ENCODE measurements at regions not wholly inside any gene's neighbourhood (a gene's known extent, or its start where the extent isn't known, plus 50 kb on each side); places are given as distances from the start of the nearest gene placed in this dataset.
"Not testable (repeated sequence)": the region's sequence is repeated elsewhere in the genome, so short reads cannot be mapped to it uniquely, and the experiment has no call there.

DNA sequence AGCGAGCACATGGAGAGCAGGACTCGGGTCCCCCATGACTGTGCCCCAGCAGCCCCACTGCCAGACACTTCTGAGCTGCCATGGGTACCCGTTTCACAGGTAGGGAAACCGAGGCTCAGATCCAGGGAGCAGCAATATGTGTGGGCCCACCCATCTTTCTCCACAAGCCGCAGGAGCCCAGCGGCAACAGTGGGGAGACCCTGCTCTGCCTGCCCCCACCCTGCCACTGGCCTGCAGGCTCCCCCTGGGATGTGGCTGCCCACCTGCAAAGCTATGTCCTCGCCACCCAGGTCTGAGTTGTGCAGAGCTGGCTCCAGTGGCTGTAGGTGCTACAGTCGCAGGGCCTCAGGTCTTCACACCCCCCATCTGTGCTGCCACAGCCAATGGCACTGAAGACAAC is 50.6 kb upstream of the C1QTNF9B start:
- DNase-seq (ENCODE audit: low read depth), result no peak

DNA sequence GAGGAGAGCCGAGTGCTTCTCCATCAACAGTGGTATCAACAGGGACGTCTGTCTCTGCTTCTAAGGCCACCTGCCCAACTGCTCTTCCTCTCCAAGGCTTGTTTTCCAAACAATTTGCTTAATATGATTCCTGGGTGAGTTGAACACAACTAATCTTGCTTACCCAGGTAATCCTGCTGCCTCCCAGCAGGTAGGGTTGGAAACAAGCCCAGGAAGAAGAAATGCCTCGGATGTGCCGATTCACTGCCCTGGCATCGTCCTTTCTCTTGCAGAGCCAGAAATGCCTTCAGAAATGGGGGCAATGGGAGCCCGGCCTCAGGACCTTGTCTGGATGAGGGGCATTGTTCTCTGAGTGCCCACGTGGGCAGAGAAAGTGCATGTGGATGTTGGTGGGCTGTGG is 51.9 kb upstream of the C1QTNF9B start:
- DNase-seq (ENCODE audit: low read depth), result no peak

DNA sequence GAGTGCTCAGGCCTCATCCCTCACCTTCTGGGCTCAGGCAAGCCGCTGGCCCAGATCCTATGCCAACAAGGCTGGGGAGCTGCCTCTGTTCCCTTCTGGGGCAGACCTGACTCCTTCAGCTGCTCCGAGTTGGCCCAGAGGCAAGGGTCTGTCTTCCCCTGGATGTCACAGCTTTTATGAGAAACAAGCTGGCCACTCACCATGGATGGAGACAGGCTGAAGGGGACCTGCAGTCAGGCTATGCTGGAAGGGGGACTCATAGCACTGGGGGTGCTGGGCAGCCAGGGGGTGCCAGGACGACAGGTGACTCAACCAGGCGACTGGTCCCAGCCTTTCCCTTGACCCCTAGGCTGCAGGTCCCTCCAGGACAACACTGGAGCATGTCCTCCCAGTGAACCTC is 52.4 kb upstream of the C1QTNF9B start:
- DNase-seq (ENCODE audit: low read depth), result no peak

DNA sequence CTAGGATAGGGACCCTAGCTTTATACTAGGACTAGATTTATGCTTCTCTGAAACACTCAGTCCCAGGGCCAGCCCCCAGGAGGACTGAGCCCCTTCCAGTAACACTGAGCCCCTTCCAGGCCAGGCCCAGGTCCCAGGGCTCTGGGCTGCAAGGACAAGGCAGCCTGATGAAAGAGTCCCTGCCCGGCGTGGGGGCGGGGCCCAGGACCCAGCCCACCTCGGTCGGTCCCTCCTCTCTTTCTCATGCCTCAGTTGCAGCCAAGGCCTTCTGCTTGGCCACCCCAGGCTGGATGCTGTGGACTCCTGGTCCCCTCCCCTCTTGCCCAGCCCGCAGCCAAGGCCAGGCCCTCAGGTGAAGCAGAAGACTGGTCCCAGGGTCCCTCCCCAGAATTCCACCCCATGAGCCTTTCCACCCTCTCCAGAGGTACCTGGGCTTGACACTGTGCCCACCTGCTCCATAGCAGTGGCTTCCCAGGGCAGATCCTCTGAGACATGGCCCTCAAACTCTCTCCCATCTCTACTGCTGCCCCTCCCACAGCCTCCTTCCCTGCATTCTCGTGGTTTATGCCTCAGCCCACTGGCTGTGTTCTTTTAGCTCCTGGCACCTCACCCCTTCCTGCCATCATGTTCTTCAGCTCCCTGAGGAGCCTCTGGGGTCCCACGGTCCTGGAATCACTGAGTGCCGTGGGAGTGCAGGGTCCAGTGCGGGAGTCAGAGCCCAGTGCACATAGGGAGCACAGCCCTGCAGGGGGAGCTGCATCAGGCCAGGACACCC is 53.6 kb upstream of the C1QTNF9B start:
- DNase-seq (ENCODE audit: low read depth), result no peak

DNA sequence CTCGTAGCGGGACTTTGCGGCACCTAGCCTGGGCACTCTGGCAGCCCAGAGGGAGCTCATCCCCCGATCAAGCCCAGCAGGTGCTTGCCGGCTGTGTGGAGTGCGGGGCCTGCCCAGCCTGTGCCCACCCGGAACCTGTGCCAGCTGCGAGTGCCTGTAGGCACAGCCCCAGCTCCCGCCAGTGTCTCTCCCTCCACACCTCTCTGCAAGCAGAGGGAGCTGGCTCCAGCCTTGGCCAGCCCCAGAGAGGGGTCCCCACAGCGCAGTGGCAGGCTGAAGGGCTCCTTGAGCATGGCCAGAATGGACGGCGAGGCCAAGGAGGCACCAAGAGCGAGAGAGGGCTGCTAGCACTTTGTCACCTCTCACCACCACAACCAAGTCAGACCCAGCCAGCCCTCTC is 55.5 kb upstream of the C1QTNF9B start:
- DNase-seq (ENCODE audit: low read depth), result no peak

DNA sequence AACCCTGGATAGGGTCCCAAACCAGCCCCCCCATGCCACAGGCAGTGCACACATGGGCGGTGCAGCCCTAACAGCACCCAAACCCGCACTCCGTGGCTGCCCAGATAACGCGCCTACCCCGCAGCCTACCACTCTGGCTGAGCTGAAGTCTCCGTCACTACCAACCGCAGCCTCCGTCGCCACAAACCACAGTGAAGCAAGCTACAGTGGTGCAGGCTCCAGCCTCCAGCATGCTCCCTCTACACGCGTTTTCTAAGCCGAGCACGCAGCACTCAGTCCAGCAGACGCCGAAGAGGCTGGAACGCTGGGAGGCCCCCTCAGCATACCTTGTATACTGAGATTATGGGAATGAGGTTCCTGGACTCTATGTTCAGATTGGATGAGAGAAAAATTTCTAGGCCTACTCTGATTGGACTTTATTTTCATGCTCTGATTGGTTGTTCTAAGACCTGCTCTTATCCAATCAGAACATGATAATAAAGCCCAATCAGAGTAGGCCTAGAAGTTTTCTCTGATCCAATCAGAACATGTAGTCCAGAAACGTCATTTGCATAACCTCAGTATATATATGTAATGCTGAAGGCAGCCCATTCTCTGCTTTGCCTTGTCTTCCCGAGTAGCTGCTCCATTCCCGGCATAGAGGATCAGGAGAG is 56.7 kb upstream of the C1QTNF9B start:
- no peak for DNase-seq (ENCODE audit: low read depth)

DNA sequence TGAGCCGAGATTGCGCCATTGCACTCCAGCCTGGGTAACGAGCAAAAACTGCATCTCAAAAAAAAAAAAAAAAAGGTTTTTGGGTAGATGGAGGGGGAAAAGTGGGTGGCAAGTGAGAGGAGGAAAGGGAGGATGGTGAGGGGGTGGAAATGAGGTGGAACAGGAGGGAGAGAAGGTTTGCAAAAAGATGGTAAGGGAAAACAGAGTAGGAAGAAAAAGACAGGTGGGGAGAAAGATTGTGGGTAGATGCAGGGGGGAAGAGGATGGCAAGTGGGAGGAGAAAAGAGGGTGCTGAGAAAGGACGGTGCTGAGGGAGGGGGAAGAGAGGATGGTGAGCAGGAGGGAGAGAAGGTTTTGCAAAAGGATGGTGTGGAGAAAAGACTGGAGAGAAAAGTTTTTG is 57.8 kb upstream of the C1QTNF9B start:
- DNase-seq (ENCODE audit: low read depth), result no peak

DNA sequence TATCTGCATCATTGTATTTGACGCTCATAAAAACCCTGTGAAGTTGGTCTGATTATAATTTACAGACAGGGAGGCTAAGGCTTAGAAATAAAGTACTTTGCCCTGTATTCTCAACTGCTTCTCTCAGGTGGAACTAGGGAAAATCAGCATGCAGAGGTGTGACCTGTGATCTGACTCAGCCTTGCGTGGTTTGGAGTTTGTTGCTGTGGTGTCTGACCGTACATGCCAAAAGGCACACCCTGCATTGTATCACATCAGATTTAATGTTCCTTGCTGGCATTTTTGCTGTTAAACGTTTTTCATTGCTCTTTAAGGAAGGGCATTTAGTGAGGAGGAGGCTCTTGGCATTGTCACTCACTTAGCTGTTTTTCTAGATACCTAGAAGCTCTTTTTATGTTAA is 58.8 kb upstream of the C1QTNF9B start:
- DNase-seq (ENCODE audit: low read depth), result no peak

DNA sequence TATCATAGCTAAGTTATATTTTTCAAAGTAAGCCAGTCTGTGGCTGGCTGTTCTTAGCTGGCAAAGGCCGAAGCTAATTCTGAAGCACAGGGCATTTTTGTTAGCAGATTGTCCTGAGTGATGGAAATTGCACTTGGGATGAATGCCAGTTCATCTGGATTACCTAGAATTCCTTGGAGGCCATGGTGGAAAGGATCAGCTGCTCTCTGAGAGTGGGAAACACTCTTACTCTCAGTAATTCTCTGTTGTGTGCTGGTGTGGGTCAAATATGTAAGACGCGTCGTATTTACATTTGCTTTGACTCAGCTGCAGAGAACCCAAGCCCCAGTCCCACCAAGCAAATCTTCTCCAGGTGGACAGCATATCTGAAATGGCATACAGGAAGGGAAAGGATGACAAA is 60.7 kb upstream of the C1QTNF9B start:
- DNase-seq (ENCODE audit: low read depth), result no peak

DNA sequence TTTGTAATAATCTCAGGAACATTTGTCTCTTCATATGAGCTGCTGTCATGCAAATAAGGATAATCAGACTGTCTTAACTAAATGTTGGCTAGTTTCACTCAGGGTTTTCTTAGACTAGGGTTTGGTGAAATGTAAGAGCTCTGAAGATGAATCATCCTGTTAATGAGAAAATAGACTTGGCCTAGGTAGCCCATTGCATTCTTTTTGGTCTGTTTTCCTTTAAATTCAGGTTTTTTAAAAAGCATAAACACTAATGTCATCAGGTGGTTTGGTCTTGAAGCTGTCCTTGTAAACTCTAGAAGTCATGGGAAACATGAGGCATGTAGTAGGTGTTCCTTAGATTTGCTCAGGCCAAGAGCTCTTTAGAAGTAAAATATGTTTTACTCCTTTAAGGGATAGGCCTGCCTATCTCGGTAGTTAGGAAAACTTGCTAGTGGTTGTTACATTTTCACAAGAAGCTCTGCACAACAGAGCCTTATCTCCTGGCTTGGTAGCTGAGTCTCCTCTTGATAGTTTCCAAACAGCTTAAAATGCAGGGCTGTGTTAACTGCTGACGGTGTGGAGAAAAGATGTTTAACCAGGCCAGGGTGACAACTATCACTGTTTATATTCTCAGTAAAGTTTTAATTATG is 62.0 kb upstream of the C1QTNF9B start:
- no peak for DNase-seq (ENCODE audit: low read depth)

DNA sequence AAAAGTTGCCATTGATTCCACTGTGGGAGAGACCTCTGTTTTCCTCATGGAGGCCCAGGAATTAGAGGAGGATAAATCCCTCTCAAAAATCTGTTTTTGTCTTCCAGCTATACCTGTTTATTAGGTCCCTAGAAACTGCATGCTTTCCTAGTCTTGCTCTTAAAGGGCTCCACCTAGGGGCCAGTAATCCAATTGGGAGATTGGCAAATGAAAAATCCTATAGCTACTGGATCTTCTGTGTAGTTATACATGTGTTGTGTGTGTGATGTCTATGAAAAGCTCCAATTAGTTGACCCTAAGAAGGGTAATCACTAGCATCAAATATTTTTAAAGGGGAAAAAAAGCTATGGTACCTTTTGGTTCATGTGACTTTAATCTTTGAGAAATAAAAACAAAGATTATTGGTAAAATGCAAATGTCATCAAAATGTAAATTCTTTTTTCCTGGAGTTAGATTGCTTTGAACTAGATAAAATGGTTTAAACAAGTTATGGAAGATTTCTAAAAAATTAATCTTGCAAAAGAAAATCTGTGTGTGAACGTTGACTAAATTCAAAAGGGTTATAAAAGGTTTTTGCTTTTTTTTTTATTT is 63.4 kb upstream of the C1QTNF9B start:
- no peak for DNase-seq (ENCODE audit: low read depth)

DNA sequence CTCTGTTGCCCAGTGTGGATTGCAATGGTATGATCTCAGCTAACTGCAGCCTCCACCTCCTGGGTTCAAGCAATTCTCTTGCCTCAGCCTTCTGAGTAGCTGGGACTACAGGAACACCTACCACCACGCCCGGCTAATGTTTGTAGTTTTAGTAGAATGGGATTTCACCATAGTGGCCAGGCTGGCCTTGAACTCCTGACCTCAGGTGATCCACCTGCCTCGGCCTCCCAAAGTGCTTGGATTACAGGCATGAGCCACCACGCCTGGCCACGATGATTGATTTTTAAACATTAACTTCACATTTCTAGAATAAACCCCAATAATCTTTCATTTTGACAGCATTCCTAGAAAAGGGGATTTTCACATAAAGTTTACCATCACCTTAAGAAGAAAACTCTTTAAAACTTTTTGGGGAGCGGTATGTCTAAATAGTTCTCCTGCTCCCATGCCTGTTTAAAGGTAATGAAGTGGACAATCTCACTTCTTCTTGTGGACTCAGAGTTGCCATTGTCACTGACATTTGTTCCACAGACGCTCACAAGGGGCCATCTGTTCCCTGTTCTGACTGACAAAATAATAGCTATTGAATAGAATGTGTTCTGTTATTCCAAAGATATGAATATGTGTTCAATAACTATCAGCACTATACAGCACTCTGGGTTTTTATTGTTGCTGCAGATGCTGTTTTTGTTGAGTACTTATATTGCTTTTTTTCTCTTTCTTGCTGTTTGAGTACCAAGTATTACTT is 66.1 kb upstream of the C1QTNF9B start:
- no peak for DNase-seq (ENCODE audit: low read depth)

DNA sequence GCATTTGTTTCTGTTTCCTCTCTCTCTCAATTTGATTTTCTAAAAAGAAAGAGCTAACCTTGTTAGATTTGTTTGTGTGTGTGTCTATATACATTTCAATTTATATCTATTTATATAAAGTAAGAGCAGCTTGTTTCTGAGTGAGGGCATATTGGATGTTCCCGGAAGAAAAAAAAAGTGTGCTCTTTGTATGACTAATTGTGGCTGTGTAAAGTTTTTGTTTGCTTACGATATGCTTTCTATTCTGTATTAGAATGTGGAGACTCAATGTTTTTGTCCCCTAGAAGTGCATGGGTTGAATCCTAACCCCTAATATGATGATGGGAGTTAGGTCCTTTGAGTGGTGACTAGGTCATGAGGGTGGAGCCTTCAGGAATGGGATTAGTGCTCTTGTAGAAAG is 66.6 kb upstream of the C1QTNF9B start:
- DNase-seq (ENCODE audit: low read depth), result no peak

DNA sequence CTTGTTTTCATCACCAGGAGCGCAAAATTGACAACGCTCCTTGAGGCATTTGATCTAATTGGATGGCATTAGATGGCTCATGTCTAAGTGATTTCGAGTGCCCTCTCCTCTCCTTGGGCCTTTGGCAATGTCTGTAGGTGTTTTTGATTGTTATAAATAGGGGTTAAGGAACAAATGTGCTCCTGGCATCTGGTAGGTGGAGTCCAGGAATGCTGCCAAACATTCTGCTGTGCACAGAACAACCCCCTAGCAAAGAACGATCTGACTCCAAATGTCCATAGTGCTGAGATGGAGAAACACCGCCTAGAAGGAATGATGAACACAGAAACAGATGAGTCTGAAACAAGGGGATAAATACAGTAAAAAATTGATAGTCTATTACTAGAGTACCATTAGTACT is 68.0 kb upstream of the C1QTNF9B start:
- no peak for DNase-seq (ENCODE audit: low read depth)

DNA sequence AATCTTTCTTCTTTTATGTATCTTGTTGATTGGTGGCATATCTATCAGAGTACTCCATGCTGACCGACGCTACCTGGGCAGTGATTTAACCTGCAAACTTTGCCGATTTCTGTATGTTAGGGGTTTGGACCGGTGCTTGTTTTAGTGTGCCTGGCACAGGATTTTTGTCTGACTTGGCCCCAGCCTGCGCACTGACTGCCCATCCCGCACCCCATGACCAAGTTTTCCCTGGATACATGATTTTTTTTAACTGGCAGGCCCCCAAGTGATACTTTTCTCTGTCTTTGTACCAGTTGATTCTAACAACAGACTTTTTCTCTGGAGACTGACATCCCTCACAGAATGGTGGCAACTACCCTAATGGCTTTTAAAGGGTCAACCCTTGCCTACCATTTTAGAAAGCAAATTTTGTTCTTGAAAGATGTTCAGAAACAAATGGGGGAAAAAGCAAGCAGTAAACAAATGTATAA is 69.0 kb upstream of the C1QTNF9B start:
- no peak for DNase-seq (ENCODE audit: low read depth)

DNA sequence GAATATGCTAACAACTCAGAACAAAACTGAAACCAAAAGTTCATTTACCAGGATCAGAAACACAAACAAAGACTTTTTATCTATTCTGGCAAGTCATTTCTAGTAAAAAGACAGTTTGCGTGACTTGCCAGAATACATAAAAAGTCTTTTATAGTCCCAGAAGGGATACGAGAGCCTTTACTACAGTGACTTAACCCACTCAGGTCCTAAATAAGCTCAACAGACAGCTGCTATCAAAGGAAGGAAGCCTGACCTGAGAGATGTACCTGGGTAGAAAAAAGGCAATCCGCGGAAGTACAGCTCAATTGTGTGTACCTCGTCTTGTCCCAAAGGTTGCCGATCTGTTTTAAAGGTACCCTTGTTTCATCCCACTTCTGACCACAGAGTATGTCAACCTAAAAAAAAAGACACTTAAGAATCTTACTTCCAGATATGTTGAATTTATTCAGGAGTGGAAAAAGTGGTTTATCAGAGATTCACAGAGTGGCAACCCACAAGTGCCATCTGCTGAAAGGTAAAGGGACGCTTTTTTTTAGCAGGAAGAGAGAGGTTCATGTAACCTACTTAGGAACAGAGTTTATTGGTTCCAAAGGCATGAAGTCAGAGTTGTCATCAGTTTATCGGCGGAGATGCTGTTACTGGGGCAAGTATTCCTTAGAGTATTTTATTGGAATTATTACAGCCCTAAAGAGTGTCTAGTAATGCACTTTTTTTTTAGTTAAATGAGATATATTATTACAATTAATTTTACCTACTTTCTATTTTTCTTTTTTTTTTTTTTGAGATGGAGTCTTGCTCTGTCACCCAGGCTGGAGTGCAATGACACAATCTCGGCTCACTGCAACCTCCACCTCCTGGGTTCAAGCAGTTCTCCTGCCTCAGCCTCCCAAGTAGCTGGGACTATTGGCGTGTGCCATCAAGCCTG is 69.7 kb upstream of the C1QTNF9B start:
- DNase-seq (ENCODE audit: low read depth), result no peak

DNA sequence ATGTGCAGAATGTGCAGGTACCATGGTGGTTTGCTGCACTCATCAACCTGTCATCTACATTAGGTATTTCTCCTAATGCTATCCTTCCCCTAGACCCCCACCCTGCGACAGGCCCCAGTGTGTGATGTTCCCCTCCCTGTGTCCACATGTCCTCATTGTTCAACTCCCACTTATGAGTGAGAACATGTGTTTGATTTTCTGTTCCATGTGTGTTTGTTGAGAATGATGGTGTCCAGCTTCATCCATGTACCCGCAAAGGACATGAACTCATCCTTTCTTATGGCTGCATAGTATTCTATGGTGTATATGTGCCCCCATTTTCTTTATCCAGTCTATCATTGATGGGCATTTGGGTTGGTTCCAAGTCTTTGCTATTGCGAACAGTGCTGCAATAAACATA is 70.5 kb upstream of the C1QTNF9B start:
- DNase-seq (ENCODE audit: low read depth), result not testable (repeated sequence)

DNA sequence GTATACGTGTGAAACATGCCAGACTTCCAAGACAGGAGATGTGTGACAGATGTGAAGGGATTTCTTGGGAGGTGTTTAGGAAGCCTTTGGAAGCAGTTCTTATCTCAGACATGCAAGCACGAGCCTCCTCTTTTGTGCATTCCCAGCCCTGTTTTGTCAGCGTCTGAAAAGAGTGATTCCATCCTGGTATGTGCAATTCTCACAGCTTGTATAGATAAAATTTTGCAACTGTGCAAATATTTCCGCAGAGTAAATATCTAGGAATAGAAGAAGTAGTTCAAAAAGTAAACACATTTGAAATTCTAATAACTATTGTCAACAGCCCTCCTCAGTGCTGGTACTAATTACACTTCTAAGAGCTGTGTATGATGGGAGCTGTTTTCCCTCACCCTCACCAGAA is 72.3 kb upstream of the C1QTNF9B start:
- no peak for DNase-seq (ENCODE audit: low read depth)

DNA sequence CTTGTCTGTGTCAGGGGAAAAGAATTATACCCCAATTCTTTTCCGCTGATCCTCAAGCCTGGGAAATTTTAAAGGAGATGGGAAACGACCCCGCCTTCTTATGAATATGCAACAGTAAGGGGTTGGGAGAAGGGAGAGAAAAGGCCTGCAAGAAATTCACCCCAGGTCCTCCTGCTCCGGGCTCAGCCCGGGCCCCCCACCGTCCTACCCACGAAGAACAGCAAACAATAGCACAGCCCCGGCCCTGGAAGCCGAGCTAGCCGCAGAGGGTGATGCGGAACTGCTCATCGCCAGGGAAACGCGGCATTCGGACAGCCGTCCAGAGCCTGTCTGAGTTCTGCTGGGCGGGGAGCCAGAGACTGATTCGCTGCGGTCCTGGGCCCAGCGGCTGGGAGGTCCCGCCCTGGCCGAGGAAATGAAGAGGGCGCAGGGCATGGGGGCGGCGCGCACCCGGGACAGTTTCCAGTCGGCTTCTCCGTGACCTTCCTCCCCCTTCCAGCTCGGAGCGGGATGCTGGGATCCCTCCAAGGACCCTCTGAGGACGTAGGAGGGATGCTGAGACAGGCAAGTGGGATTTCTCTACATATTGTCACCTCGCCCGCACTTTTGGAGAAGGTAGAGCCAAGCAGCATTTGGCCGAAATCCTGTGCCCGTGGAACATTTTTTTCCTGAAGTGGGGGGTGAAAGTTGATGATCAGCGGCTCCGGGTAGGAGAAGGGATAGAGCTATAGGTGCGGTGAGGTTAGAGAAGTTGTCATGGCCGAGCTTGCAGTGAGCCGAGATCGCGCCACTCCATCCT is 82.3 kb upstream of the C1QTNF9B start:
- DNase-seq (ENCODE audit: low read depth), result no peak

DNA sequence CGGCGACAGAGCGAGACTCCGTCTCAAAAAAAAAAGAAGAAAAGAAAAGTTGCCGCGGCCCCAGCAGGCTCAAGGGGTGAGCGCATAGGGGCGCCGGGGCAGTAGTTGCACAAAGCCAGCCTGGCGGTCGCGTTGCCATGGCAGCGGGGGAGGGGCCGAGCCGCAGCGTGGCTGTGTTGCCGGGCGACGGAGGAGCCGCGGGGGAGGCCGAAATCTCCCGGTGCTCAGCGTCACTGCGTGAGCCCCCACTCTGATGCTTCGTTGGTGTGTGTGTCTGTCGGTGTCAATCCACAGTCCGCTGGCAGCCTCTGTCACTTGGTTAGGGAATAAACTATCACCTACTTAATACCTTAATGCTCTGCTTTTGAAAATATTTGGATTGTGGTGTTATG is 82.9 kb upstream of the C1QTNF9B start:
- no peak for DNase-seq (ENCODE audit: low read depth)
